ENCODE measurements at regions not wholly inside any gene's neighbourhood (a gene's known extent, or its start where the extent isn't known, plus 50 kb on each side); places are given as distances from the start of the nearest gene placed in this dataset.

DNA sequence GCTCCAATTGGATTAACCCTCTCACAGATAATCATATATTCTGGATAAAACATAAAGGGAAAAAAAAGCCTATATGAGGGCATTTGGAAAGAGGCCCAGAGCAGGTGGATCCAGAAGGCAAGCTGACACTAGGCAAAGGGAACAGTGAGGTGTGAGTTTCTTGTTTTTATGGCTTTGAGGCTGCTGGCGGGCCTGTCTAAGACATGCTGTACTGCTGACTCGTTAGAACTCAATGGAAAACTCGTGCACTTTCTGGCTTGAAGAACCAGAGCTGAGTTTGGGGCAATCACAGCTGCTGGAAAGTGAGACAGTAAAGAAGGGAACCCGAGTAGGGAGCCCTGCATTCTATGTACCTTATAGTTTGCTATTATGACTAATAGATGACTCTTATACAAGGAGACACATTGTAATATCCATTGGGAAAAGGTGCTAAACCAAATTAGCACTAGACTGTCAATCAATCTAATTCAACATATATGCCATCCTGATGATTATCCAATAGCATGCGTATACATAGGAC, 637.1 kb downstream of the GATA3 start:
- TF ChIP-seq EZH2 (IDR thresholded peaks at IDR 0.05; ENCODE audit: borderline replicate concordance, low read length) (no peak), CTCF (conservative IDR thresholded peaks at IDR 0.05 in 1 of 2, IDR thresholded peaks at IDR 0.05 in 1 of 2; ENCODE audit: extremely low read depth in 1 of 2, insufficient read depth in 1 of 2, low read depth in 1 of 2, low read length in 2 of 2) (no peak)

Measured in mammary epithelial cell (primary cell).